ES-I3 (cell line): ENCODE measurements at regions not wholly inside any gene's neighbourhood (a gene's known extent, or its start where the extent isn't known, plus 50 kb on each side); places are given as distances from the start of the nearest gene placed in this dataset.
"Not testable (repeated sequence)": the region's sequence is repeated elsewhere in the genome, so short reads cannot be mapped to it uniquely, and the experiment has no call there.

Experiments used
- H3K36me3 ChIP-seq: 2 replicates; pipeline ENCODE4 v1.6.1; 2013; ENCODE audit warnings: mild to moderate bottlenecking, low read length, control low read depth, moderate library complexity; ENCODE audit not compliant: insufficient read depth
- H3K4me1 ChIP-seq: 2 replicates; pipeline ENCODE4 v1.6.1; 2013; ENCODE audit warnings: mild to moderate bottlenecking, control low read depth, low read length; ENCODE audit not compliant: insufficient read depth
- H3K9ac ChIP-seq: 2 replicates; pipeline ENCODE4 v1.6.1; 2013; ENCODE audit warnings: low read depth, mild to moderate bottlenecking, low read length, moderate library complexity
- H3K9me3 ChIP-seq: 2 replicates; pipeline ENCODE4 v1.6.1; 2013; ENCODE audit warnings: mild to moderate bottlenecking, low read length, moderate library complexity; ENCODE audit not compliant: control insufficient read depth, insufficient read depth

GRCh38 chrX:55981603-55982002, 250.6 kb upstream of the KLF8 start:
- H3K9ac ChIP-seq, result no peak overlapping the region
- H3K36me3 ChIP-seq, result no peaks in the 10 kb centered on the region
- H3K4me1 ChIP-seq, result no peaks in the 10 kb centered on the region
- no peaks in the 10 kb centered on the region for H3K9me3 ChIP-seq

GRCh38 chrX:55996649-55997048, 235.5 kb upstream of the KLF8 start:
- no peak overlapping the region for H3K9ac ChIP-seq
- no peaks in the 10 kb centered on the region for H3K4me1 ChIP-seq
- no peaks in the 10 kb centered on the region for H3K9me3 ChIP-seq
- no peaks in the 10 kb centered on the region for H3K36me3 ChIP-seq

- Histone ChIP-seq H3K9me3 (no peaks in the 10 kb centered on the region), H3K4me1 (no peaks in the 10 kb centered on the region), H3K9ac (no peak overlapping the region), H3K36me3 (no peaks in the 10 kb centered on the region)
These were observed 232.0 kb upstream of the KLF8 start for GRCh38 chrX:56000174-56000573.

DNA sequence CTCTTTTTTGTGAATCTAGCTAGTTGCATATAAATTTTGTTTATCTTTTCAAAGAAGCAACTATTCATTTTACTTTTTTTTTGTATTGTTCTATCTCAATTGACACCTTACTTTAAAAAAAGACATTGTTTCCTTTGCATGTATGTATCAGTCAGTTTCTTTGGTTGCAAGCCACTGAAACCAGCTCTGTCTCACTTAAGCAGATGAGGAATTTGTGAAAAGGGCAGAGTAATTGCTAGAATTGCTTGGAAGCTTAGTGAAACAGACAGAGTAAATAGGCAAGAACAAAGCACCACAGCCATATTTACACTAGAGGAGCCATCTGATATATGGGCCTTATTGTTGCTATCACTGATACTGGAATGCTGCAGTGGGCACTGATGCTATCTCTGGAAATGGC, 231.4 kb upstream of the KLF8 start:
- Histone ChIP-seq H3K9me3 (no peaks in the 10 kb centered on the region), H3K9ac (no peak overlapping the region), H3K4me1 (no peaks in the 10 kb centered on the region), H3K36me3 (no peaks in the 10 kb centered on the region)

DNA sequence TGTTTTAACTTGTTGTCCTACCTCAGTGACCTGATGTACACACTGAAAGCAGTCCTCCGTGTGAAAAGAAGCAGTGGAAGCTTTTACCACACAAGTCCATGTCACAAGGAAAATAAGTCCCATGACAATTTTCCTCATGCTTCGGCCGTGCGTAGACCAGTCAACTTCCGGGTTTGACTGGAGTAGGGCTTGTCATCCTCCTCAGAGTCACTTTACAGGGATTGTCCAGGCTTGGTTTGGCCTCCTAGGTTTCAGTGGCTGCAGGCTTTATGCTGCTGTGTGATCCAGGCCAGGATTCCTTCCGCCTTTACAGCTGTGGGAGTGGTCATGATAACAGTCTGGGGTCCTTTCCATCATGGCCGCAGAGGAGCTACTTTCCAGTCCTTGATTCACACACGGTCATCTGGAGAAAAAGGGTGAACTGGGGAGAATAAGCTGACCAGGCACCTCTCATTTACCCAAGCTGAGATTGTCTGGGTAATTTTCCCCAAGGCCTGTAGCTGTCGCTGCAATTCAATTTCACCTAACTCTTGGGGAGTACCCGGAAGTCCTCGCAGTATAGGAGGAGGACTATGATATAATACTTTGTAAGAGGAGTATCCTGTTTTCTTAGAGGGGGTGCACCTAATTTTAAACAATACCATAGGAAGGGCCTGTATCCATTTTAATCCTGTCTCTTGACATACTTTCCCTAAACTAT, 206.1 kb upstream of the KLF8 start:
- H3K9me3 ChIP-seq, result no peaks in the 10 kb centered on the region

GRCh38 chrX:56026815-56027214, 205.3 kb upstream of the KLF8 start:
- H3K36me3 ChIP-seq, result no peaks in the 10 kb centered on the region
- 0 out of 2 replicates have a peak, but pooled peaks cover 3% of the 10 kb centered on the region for H3K4me1 ChIP-seq
- H3K9me3 ChIP-seq, result no peaks in the 10 kb centered on the region
- H3K9ac ChIP-seq, result no peak overlapping the region

More for the DNA sequence above, 206.1 kb upstream of the KLF8 start:
- no peak overlapping the region for H3K9ac ChIP-seq
- no peaks in the 10 kb centered on the region for H3K36me3 ChIP-seq
- 0 out of 2 replicates have a peak, but pooled peaks cover 3% of the 10 kb centered on the region for H3K4me1 ChIP-seq

DNA sequence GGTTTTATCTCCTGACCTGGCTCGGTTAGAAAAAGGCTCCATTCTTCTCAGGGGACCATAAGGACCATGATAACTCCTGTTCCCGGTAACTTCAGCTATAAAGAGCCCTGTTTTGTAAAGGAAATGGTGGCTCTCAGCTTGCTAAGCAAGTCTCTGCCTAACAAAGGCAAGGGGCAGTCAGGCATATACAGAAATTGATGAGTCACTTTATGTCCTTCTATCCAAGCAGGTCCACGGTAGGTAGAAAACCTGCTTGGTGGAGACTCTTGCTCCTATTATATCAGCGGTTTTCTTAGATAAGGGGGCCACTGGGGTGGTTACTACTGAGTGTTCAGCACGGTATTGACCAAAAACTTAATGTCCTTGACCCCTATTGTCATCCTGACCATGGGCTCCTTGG, 203.0 kb upstream of the KLF8 start:
- peaks cover 3% of the 10 kb centered on the region; the same call in 1 of the 2 replicates for H3K4me1 ChIP-seq
- H3K36me3 ChIP-seq, result no peaks in the 10 kb centered on the region
- H3K9me3 ChIP-seq, result no peaks in the 10 kb centered on the region
- H3K9ac ChIP-seq, result no peak overlapping the region

- H3K9ac ChIP-seq, result no peak overlapping the region
- H3K9me3 ChIP-seq, result no peaks in the 10 kb centered on the region
- no peaks in the 10 kb centered on the region for H3K36me3 ChIP-seq
- peaks cover 3% of the 10 kb centered on the region; the same call in 1 of the 2 replicates for H3K4me1 ChIP-seq
These were observed 202.5 kb upstream of the KLF8 start for GRCh38 chrX:56029691-56030090.

GRCh38 chrX:56031409-56031808, 200.7 kb upstream of the KLF8 start:
- Histone ChIP-seq H3K36me3 (no peaks in the 10 kb centered on the region), H3K9me3 (no peaks in the 10 kb centered on the region), H3K9ac (no peak overlapping the region), H3K4me1 (peaks cover 3% of the 10 kb centered on the region; the same call in 1 of the 2 replicates)

DNA sequence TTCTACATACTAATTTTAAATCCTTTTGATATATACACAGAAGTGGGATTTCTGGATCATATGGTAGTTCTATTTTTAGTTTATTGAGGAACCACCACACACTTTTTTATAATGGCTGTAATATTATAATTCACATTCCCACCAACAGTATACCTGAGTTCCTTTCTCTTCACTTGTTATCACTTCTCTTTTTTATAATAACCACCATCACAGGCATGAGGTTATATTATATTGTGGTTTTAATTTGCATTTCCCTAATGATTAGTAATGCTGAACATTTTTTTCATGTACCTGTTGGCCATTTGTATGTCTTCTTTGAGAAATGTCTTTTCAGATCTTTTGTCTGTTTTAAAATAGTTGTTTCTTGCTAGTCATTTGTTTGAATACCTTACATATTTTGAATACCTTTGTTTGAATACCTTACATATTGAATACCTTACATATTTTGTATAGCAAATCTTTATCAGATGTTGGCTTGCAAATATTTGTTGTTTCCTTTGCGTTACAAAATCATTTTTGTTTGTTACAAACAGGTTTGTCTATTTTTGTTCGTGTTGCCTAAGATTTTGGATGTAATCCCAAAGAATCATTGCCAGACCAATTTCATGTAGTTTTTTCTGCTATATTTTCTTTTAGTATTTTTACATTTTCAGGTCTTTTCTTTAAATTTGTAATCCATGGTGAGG, 198.5 kb upstream of the KLF8 start:
- H3K9ac ChIP-seq, result no peak overlapping the region

GRCh38 chrX:56052673-56053330, 179.4 kb upstream of the KLF8 start:
- not testable (repeated sequence) for H3K9me3 ChIP-seq, H3K36me3 ChIP-seq, H3K4me1 ChIP-seq
- peak overlapping the region; percentile 60 for H3K9ac ChIP-seq

More for the DNA sequence above, 198.5 kb upstream of the KLF8 start:
- no peaks in the 10 kb centered on the region; the same call in 1 of the 2 replicates for H3K9me3 ChIP-seq
- no peaks in the 10 kb centered on the region for H3K36me3 ChIP-seq
- peaks cover 3% of the 10 kb centered on the region; the same call in 1 of the 2 replicates for H3K4me1 ChIP-seq

DNA sequence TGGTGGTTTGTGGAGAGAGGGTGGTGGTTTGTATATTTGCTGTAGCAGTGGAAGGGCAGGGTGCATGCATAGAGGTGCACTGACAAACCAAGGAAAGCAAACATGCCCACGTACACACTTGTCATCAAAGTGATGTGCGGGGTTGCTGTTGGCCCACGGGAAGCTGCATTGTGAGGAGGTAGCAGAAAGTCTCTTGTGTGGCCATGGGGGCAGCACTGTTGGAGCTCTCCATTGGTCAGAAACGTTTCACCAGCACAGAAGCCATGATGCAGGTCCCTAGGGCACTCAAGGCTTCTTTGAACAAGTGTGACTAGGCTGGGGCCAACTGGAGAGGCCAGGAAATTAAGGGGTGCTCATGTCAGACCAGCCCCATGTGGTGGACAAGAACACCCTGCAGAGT, 174.8 kb upstream of the KLF8 start:
- Histone ChIP-seq H3K9me3 (no peaks in the 10 kb centered on the region), H3K36me3 (no peaks in the 10 kb centered on the region), H3K9ac (no peak overlapping the region), H3K4me1 (no peaks in the 10 kb centered on the region)

GRCh38 chrX:56066016-56066415, 166.1 kb upstream of the KLF8 start:
- Histone ChIP-seq H3K36me3 (no peaks in the 10 kb centered on the region), H3K9ac (no peak overlapping the region), H3K9me3 (no peaks in the 10 kb centered on the region), H3K4me1 (no peaks in the 10 kb centered on the region)

- Histone ChIP-seq H3K4me1 (no peaks in the 10 kb centered on the region), H3K9me3 (no peaks in the 10 kb centered on the region), H3K36me3 (no peaks in the 10 kb centered on the region), H3K9ac (no peak overlapping the region)
These were observed 163.8 kb upstream of the KLF8 start for GRCh38 chrX:56068274-56068758.
